ENCODE measurements at regions not wholly inside any gene's neighbourhood (a gene's known extent, or its start where the extent isn't known, plus 50 kb on each side); places are given as distances from the start of the nearest gene placed in this dataset.

GRCh38 chr1:229756666-229757065 is 130.6 kb downstream of the URB2 start:
- TF ChIP-seq MAX (CRISPR knock-in tag; IDR thresholded peaks at IDR 0.05) (no peak), CTCF (IDR thresholded peaks at IDR 0.05) (no peak), NR2C2 (CRISPR knock-in tag; IDR thresholded peaks at IDR 0.05) (no peak), NFYB (CRISPR knock-in tag; conservative IDR thresholded peaks at IDR 0.05; ENCODE audit: low read depth) (no peak), TEAD1 (CRISPR knock-in tag; IDR thresholded peaks at IDR 0.05) (no peak), ATF2 (CRISPR knock-in tag; IDR thresholded peaks at IDR 0.05; ENCODE audit: borderline replicate concordance, low read depth) (no peak), PRDM15 (CRISPR knock-in tag; IDR thresholded peaks at IDR 0.05) (no peak), USF2 (CRISPR knock-in tag; IDR thresholded peaks at IDR 0.05) (no peak)
